ENCODE measurements at regions not wholly inside any gene's neighbourhood (a gene's known extent, or its start where the extent isn't known, plus 50 kb on each side); places are given as distances from the start of the nearest gene placed in this dataset.

DNA sequence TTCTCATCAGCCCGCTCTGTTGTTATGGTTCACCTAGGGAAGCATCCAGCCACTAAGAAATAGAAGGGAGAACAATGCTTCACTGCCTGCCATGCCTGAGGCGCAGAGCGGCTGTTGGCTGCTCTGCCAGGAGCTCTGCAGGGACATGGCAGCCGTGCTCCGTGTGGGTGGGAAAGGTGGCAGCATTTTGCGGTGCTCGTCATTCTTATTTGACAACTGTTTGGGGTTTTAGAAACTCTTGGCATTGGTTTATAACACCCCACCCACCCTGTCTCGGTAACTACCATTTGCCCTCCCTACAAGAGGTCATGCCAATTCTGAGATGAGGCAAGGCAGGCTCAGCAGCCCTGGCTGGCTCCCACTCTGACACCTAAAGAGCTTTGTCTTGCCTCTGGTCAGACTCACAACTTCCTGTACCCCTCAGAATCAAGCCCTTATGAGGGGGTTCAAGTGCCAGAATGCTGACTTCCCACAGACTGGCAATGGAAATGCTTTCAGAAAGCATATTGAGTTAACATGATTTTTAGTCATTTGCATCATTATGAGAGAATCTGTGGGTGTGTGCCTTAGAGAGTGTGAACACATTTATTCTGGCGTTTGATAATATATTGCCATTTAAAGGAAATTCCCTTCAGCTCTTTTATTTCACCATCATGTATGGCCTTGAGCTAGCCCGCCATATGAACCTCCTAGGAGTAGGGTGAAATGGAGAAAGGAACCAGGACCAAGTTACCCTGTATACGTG lies 288.0 kb upstream of the ANKRD55 start:
- TF ChIP-seq, protein P1, sequence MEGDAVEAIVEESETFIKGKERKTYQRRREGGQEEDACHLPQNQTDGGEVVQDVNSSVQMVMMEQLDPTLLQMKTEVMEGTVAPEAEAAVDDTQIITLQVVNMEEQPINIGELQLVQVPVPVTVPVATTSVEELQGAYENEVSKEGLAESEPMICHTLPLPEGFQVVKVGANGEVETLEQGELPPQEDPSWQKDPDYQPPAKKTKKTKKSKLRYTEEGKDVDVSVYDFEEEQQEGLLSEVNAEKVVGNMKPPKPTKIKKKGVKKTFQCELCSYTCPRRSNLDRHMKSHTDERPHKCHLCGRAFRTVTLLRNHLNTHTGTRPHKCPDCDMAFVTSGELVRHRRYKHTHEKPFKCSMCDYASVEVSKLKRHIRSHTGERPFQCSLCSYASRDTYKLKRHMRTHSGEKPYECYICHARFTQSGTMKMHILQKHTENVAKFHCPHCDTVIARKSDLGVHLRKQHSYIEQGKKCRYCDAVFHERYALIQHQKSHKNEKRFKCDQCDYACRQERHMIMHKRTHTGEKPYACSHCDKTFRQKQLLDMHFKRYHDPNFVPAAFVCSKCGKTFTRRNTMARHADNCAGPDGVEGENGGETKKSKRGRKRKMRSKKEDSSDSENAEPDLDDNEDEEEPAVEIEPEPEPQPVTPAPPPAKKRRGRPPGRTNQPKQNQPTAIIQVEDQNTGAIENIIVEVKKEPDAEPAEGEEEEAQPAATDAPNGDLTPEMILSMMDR (conservative IDR thresholded peaks at IDR 0.05), result no peak
- TF ChIP-seq EZH2 (IDR thresholded peaks at IDR 0.05; ENCODE audit: low read depth), result no peak

Measured in PC-9 (cell line).